Mesendoderm (in vitro differentiated cells): ENCODE measurements at regions not wholly inside any gene's neighbourhood (a gene's known extent, or its start where the extent isn't known, plus 50 kb on each side); places are given as distances from the start of the nearest gene placed in this dataset.

Source experiments
- DNase-seq: peaks from one replicate; pipeline ENCODE4 v3.0.0; 2013
- H2AK5ac ChIP-seq: 2 replicates; pipeline ENCODE4 v1.6.1; 2013; ENCODE audit warnings: low read length, inconsistent platforms
- H2BK120ac ChIP-seq: 2 replicates; pipeline ENCODE4 v1.6.1; 2013; ENCODE audit warnings: low read depth, mild to moderate bottlenecking, low read length, moderate library complexity, mixed read lengths
- H2BK15ac ChIP-seq: replicated peaks from 2 replicates; pipeline ENCODE4 v1.6.1; 2013; ENCODE audit warnings: low read depth, mild to moderate bottlenecking, moderate library complexity
- H2BK5ac ChIP-seq: 2 replicates; pipeline ENCODE4 v1.6.1; 2013; ENCODE audit warnings: low read length, inconsistent platforms
- H3K18ac ChIP-seq: 2 replicates; pipeline ENCODE4 v1.6.1; 2013; ENCODE audit warnings: mild to moderate bottlenecking, low read length, mixed read lengths
- H3K23ac ChIP-seq: one replicate; pipeline ENCODE4 v1.6.1; 2013; ENCODE audit warnings: low read length
- H3K27ac ChIP-seq: 2 replicates; pipeline ENCODE4 v1.5.1; 2013; ENCODE audit warnings: low read depth, mild to moderate bottlenecking, inconsistent platforms, low read length, moderate library complexity
- H3K27me3 ChIP-seq: 2 replicates; pipeline ENCODE4 v1.6.1; 2013; ENCODE audit warnings: low read length, control low read depth, mild to moderate bottlenecking, inconsistent platforms; ENCODE audit not compliant: insufficient read depth, poor library complexity
- H3K36me3 ChIP-seq: 2 replicates; pipeline ENCODE4 v1.6.1; 2013; ENCODE audit warnings: low read length, inconsistent platforms; ENCODE audit not compliant: control insufficient read depth, insufficient read depth
- H3K4ac ChIP-seq: one replicate; pipeline ENCODE4 v1.6.1; 2013; ENCODE audit warnings: low read depth, mild to moderate bottlenecking, low read length, moderate library complexity
- H3K4me1 ChIP-seq: 2 replicates; pipeline ENCODE4 v1.6.1; 2013; ENCODE audit warnings: low read depth, low read length, inconsistent platforms; ENCODE audit not compliant: control insufficient read depth
- H3K4me2 ChIP-seq: 2 replicates; pipeline ENCODE4 v1.6.1; 2013; ENCODE audit warnings: low read length
- H3K4me3 ChIP-seq: 2 replicates; pipeline ENCODE4 v1.5.1; 2013; ENCODE audit warnings: mild to moderate bottlenecking, low read length
- H3K56ac ChIP-seq: one replicate; pipeline ENCODE4 v1.6.1; 2013; ENCODE audit warnings: low read length
- H3K79me1 ChIP-seq: 2 replicates; pipeline ENCODE4 v1.6.1; 2013; ENCODE audit warnings: low read length, inconsistent platforms
- H3K79me2 ChIP-seq: 2 replicates; pipeline ENCODE4 v1.6.1; 2013; ENCODE audit warnings: mild to moderate bottlenecking, low read length; ENCODE audit not compliant: control insufficient read depth, insufficient read depth
- H3K9ac ChIP-seq: 2 replicates; pipeline ENCODE4 v1.6.1; 2013; ENCODE audit warnings: low read length, inconsistent platforms
- H4K5ac ChIP-seq: one replicate; pipeline ENCODE4 v1.6.1; 2013; ENCODE audit warnings: low read length
- H4K8ac ChIP-seq: one replicate; pipeline ENCODE4 v1.6.1; 2013; ENCODE audit warnings: low read depth, mild to moderate bottlenecking, control low read depth, low read length, moderate library complexity
- WGBS: extraction: QIAGEN DNeasy Blood & Tissue Kit; methylation state at CpG from one replicate; pipeline ENCODE4 v1.1.7; 2013; ENCODE audit warnings: low lambda C conversion rate, missing lambda C conversion rate; ENCODE audit not compliant: insufficient coverage; ENCODE audit errors: extremely low coverage; 5-methylcytosine and 5-hydroxymethylcytosine counted together

- no peaks in the 10 kb centered on the region for H3K36me3 ChIP-seq
- no peak overlapping the region for H3K4me2 ChIP-seq
- no peak overlapping the region for H3K4me3 ChIP-seq
- H2AK5ac ChIP-seq, result no peak overlapping the region
- H4K8ac ChIP-seq, result no peak overlapping the region
- no peak overlapping the region for H3K18ac ChIP-seq
- H2BK5ac ChIP-seq, result no peak overlapping the region
- H3K9ac ChIP-seq, result no peak overlapping the region
- H3K79me1 ChIP-seq, result no peaks in the 10 kb centered on the region
- H3K27me3 ChIP-seq, result no peaks in the 10 kb centered on the region
- no CpG with 5 or more reads among the region's 2 CpGs for WGBS
- no peak overlapping the region for H4K5ac ChIP-seq
- no peak overlapping the region for H2BK15ac ChIP-seq
- no peaks in the 10 kb centered on the region for H3K79me2 ChIP-seq
- H2BK120ac ChIP-seq, result no peak overlapping the region
- H3K27ac ChIP-seq, result no peak overlapping the region
- no peaks in the 10 kb centered on the region for H3K4me1 ChIP-seq
- H3K23ac ChIP-seq, result no peak overlapping the region
- DNase-seq, result no peak
- H3K56ac ChIP-seq, result no peak overlapping the region
- no peak overlapping the region for H3K4ac ChIP-seq
Measured at GRCh38 chr1:87720561-87720960, 391.9 kb downstream of the LMO4 start.

DNA sequence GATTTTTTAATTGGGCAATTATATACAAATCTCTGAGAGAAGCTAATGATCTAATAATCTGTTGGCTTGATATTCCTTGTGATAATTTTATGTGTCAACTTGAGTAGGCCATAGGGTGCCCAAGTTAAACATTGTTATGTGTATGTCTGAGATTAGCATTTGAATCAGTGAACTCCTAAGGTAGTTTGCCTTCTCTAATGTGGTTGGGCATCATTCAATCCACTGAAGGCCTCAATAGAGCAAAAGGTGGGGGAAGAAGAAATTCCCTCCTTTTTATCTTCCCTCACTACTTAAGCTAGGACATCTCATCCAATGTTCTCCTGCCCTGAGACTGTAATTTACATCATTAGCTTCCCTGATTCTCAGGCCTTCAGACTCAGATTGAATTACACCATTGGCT lies 394.5 kb downstream of the LMO4 start:
- Histone ChIP-seq H2BK120ac (no peak overlapping the region), H3K4me1 (no peaks in the 10 kb centered on the region), H3K79me2 (no peaks in the 10 kb centered on the region), H3K4me3 (no peak overlapping the region), H2BK5ac (no peak overlapping the region), H3K4me2 (no peak overlapping the region), H3K27me3 (no peaks in the 10 kb centered on the region), H3K79me1 (no peaks in the 10 kb centered on the region), H2AK5ac (no peak overlapping the region), H3K18ac (no peak overlapping the region), H3K56ac (no peak overlapping the region), H2BK15ac (no peak overlapping the region), H3K9ac (no peak overlapping the region), H4K8ac (no peak overlapping the region), H3K23ac (no peak overlapping the region), H4K5ac (no peak overlapping the region), H3K27ac (no peak overlapping the region), H3K36me3 (no peaks in the 10 kb centered on the region), H3K4ac (no peak overlapping the region)
- DNase-seq, result no peak

- no CpG with 5 or more reads among the region's 1 CpG for WGBS
- Histone ChIP-seq H3K18ac (no peak overlapping the region), H2BK5ac (no peak overlapping the region), H3K27me3 (no peaks in the 10 kb centered on the region), H2BK15ac (no peak overlapping the region), H3K79me1 (no peaks in the 10 kb centered on the region), H3K4me1 (peaks cover 2% of the 10 kb centered on the region), H3K79me2 (no peaks in the 10 kb centered on the region), H3K4me3 (no peak overlapping the region), H3K4ac (no peak overlapping the region), H3K23ac (no peak overlapping the region), H4K8ac (no peak overlapping the region), H3K56ac (no peak overlapping the region), H3K4me2 (no peak overlapping the region), H3K27ac (no peak overlapping the region), H2AK5ac (no peak overlapping the region), H2BK120ac (no peak overlapping the region), H3K9ac (no peak overlapping the region), H3K36me3 (no peaks in the 10 kb centered on the region), H4K5ac (no peak overlapping the region)
- DNase-seq, result no peak
Measured at GRCh38 chr1:87728169-87728568, 399.5 kb downstream of the LMO4 start.

GRCh38 chr1:87730274-87731216 lies 401.9 kb downstream of the LMO4 start:
- H3K18ac ChIP-seq, result no peak overlapping the region
- H2BK120ac ChIP-seq, result no peak overlapping the region
- no peaks in the 10 kb centered on the region for H3K36me3 ChIP-seq
- H3K27ac ChIP-seq, result no peak overlapping the region
- DNase-seq, result no peak
- H4K5ac ChIP-seq, result no peak overlapping the region
- no CpG with 5 or more reads among the region's 9 CpGs for WGBS
- no peaks in the 10 kb centered on the region for H3K79me1 ChIP-seq
- H2BK15ac ChIP-seq, result no peak overlapping the region
- H2BK5ac ChIP-seq, result no peak overlapping the region
- H3K56ac ChIP-seq, result no peak overlapping the region
- H3K79me2 ChIP-seq, result no peaks in the 10 kb centered on the region
- H3K4me2 ChIP-seq, result no peak overlapping the region
- no peak overlapping the region for H2AK5ac ChIP-seq
- no peak overlapping the region for H3K9ac ChIP-seq
- H3K4ac ChIP-seq, result no peak overlapping the region
- no peak overlapping the region for H3K4me3 ChIP-seq
- H3K4me1 ChIP-seq, result peaks cover 2% of the 10 kb centered on the region
- no peak overlapping the region for H3K23ac ChIP-seq
- H4K8ac ChIP-seq, result no peak overlapping the region
- no peaks in the 10 kb centered on the region for H3K27me3 ChIP-seq

GRCh38 chr1:87733386-87733785 lies 404.7 kb downstream of the LMO4 start:
- Histone ChIP-seq H3K79me2 (no peaks in the 10 kb centered on the region), H3K4ac (no peak overlapping the region), H3K4me1 (peaks cover 2% of the 10 kb centered on the region), H3K79me1 (no peaks in the 10 kb centered on the region), H2BK5ac (no peak overlapping the region), H3K27me3 (no peaks in the 10 kb centered on the region), H3K27ac (no peak overlapping the region), H2BK120ac (no peak overlapping the region), H3K23ac (no peak overlapping the region), H3K9ac (no peak overlapping the region), H3K36me3 (no peaks in the 10 kb centered on the region), H2BK15ac (no peak overlapping the region), H4K5ac (no peak overlapping the region), H2AK5ac (no peak overlapping the region), H3K56ac (no peak overlapping the region), H3K18ac (no peak overlapping the region), H4K8ac (no peak overlapping the region), H3K4me3 (no peak overlapping the region), H3K4me2 (no peak overlapping the region)
- DNase-seq, result no peak

GRCh38 chr1:87735750-87736149 lies 407.1 kb downstream of the LMO4 start:
- no peaks in the 10 kb centered on the region for H3K27me3 ChIP-seq
- DNase-seq, result no peak
- H3K4me2 ChIP-seq, result no peak overlapping the region
- H4K8ac ChIP-seq, result no peak overlapping the region
- no peak overlapping the region for H4K5ac ChIP-seq
- H3K4ac ChIP-seq, result no peak overlapping the region
- no CpG with 5 or more reads among the region's 1 CpG for WGBS
- H2BK120ac ChIP-seq, result no peak overlapping the region
- H2BK15ac ChIP-seq, result no peak overlapping the region
- H3K4me3 ChIP-seq, result no peak overlapping the region
- H3K27ac ChIP-seq, result no peak overlapping the region
- H3K79me1 ChIP-seq, result no peaks in the 10 kb centered on the region
- no peak overlapping the region for H2AK5ac ChIP-seq
- no peak overlapping the region for H3K9ac ChIP-seq
- H3K56ac ChIP-seq, result no peak overlapping the region
- no peaks in the 10 kb centered on the region for H3K4me1 ChIP-seq
- H3K23ac ChIP-seq, result no peak overlapping the region
- H3K36me3 ChIP-seq, result no peaks in the 10 kb centered on the region
- H3K18ac ChIP-seq, result no peak overlapping the region
- no peaks in the 10 kb centered on the region for H3K79me2 ChIP-seq
- no peak overlapping the region for H2BK5ac ChIP-seq
